ENCODE measurements at regions not wholly inside any gene's neighbourhood (a gene's known extent, or its start where the extent isn't known, plus 50 kb on each side); places are given as distances from the start of the nearest gene placed in this dataset.

- BruUV-seq (replicated peaks), result no TSS peak
- TF ChIP-seq RFX5 (IDR thresholded peaks at IDR 0.05; ENCODE audit: low read depth, low read length) (no peak), CEBPB (IDR thresholded peaks at IDR 0.05; ENCODE audit: low read depth, low read length) (no peak), FOS (IDR thresholded peaks at IDR 0.05; ENCODE audit: low read depth, low read length) (no peak), BHLHE40 (IDR thresholded peaks at IDR 0.05; ENCODE audit: low read depth, low read length) (no peak), RCOR1 (IDR thresholded peaks at IDR 0.05; ENCODE audit: insufficient replicate concordance, low read length) (no peak), RAD21 (IDR thresholded peaks at IDR 0.05; ENCODE audit: low read length) (no peak), USF2 (IDR thresholded peaks at IDR 0.05; ENCODE audit: low read depth, low read length) (no peak), POLR2A (IDR thresholded peaks at IDR 0.05; ENCODE audit: low read depth, low read length) (no peak), MAFK (IDR thresholded peaks at IDR 0.05; ENCODE audit: low read depth, low read length) (no peak), CTCF (conservative IDR thresholded peaks at IDR 0.05; ENCODE audit: low read depth, low read length) (no peak), CHD1 (IDR thresholded peaks at IDR 0.05; ENCODE audit: low read depth, low read length) (no peak), NFE2L2 (IDR thresholded peaks at IDR 0.05; ENCODE audit: low read depth, low read length) (no peak), MAZ (IDR thresholded peaks at IDR 0.05; ENCODE audit: borderline replicate concordance, low read depth, low read length) (no peak), MXI1 (IDR thresholded peaks at IDR 0.05; ENCODE audit: borderline replicate concordance, low read depth, low read length) (no peak), SMC3 (IDR thresholded peaks at IDR 0.05; ENCODE audit: low read depth, low read length) (no peak)
- TF ChIP-seq, protein P1, sequence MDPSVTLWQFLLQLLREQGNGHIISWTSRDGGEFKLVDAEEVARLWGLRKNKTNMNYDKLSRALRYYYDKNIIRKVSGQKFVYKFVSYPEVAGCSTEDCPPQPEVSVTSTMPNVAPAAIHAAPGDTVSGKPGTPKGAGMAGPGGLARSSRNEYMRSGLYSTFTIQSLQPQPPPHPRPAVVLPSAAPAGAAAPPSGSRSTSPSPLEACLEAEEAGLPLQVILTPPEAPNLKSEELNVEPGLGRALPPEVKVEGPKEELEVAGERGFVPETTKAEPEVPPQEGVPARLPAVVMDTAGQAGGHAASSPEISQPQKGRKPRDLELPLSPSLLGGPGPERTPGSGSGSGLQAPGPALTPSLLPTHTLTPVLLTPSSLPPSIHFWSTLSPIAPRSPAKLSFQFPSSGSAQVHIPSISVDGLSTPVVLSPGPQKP (IDR thresholded peaks at IDR 0.05; ENCODE audit: borderline replicate concordance, low read depth, low read length), result no peak
- CTCF ChIA-PET, result no interaction called here
Measured at GRCh38 chr5:89899559-89899958, 510.0 kb downstream of the CETN3 start.

More at GRCh38 chr5:89899559-89899958, 510.0 kb downstream of the CETN3 start:
- Histone ChIP-seq H3K79me1 (ENCODE audit: low read depth in 1 of 2, low read length in 2 of 2) (no peaks in the 10 kb centered on the region), H3K18ac (ENCODE audit: low read depth, low read length) (no peak overlapping the region), H3K4me2 (ENCODE audit: low read depth, low read length) (no peak overlapping the region), H3K14ac (replicated peaks; ENCODE audit: low read depth, low read length) (no peak overlapping the region), H3K4me3 (ENCODE audit: insufficient read depth, low read depth, low read length) (no peak overlapping the region), H4K5ac (ENCODE audit: low read depth, low read length) (no peak overlapping the region), H3K9ac (ENCODE audit: low read depth, low read length) (no peak overlapping the region), H2AK5ac (ENCODE audit: low read depth, low read length) (no peak overlapping the region), H3K9me1 (ENCODE audit: insufficient read depth, low read length) (no peaks in the 10 kb centered on the region), H3K9me3 (ENCODE audit: control insufficient read depth, insufficient read depth, low read length) (no peaks in the 10 kb centered on the region; the same call in 1 of the 2 replicates), H2BK15ac (ENCODE audit: low read depth, low read length) (no peak overlapping the region), H3K56ac (ENCODE audit: extremely low read depth, insufficient read depth, low read length) (no peak overlapping the region), H4K20me1 (ENCODE audit: insufficient read depth, low read length) (no peaks in the 10 kb centered on the region), H2AK9ac (replicated peaks; ENCODE audit: low read depth, low read length, poor library complexity) (no peak overlapping the region), H3K4me1 (ENCODE audit: control insufficient read depth, insufficient read depth, low read length) (no peaks in the 10 kb centered on the region), H4K8ac (ENCODE audit: low read depth in 2 of 2, low read length in 2 of 2) (no peak overlapping the region), H3K4ac (ENCODE audit: low read depth, low read length) (no peak overlapping the region), H3K36me3 (ENCODE audit: control insufficient read depth, insufficient read depth, low read length) (no peaks in the 10 kb centered on the region), H4K91ac (ENCODE audit: insufficient read depth, low read depth, low read length) (no peak overlapping the region), H3K23ac (ENCODE audit: low read depth, low read length) (no peak overlapping the region), H2BK5ac (ENCODE audit: low read depth, low read length, poor library complexity, severe bottlenecking) (no peak overlapping the region), H2BK20ac (ENCODE audit: low read depth, low read length) (no peak overlapping the region), H2BK120ac (ENCODE audit: low read depth, low read length) (no peak overlapping the region), H3K27me3 (ENCODE audit: control insufficient read depth, insufficient read depth, low read length) (no peaks in the 10 kb centered on the region), H3K27ac (ENCODE audit: insufficient read depth, low read length) (no peak overlapping the region), H2AFZ (replicated peaks; ENCODE audit: low read length, poor library complexity) (no peak overlapping the region)
- POLR2A ChIA-PET (ENCODE audit: unreplicated experiment), result no interaction called here
- intact Hi-C loops (cut with micrococcal nuclease), result no loop called here
- in situ Hi-C loops (cut with MboI; ENCODE audit: low sequenced_read_pairs), result no loop called here
- dilution Hi-C loops (cut with HindIII; ENCODE audit: low sequenced_read_pairs, unreplicated experiment), result no loop called here
- no peak for DNase-seq
- ATAC-seq (ENCODE audit: low read depth), result no peak
